Progenitor cell of endocrine pancreas (in vitro differentiated cells): ENCODE measurements at regions not wholly inside any gene's neighbourhood (a gene's known extent, or its start where the extent isn't known, plus 50 kb on each side); places are given as distances from the start of the nearest gene placed in this dataset.

Experiments used
- DNase-seq: peaks from one replicate; pipeline ENCODE4 v3.0.0; 2021; ENCODE audit warnings: low spot score; ENCODE audit not compliant: unreplicated experiment
- H3K27ac Mint-ChIP-seq: 2 replicates; pipeline ENCODE4 v1.8.0; 2021; ENCODE audit warnings: mild to moderate bottlenecking, moderate library complexity, mixed read lengths
- H3K27me3 Mint-ChIP-seq: 2 replicates; pipeline ENCODE4 v1.8.0; 2021; ENCODE audit warnings: mixed read lengths
- H3K36me3 Mint-ChIP-seq: 2 replicates; pipeline ENCODE4 v1.8.0; 2022; ENCODE audit warnings: mixed read lengths; ENCODE audit not compliant: insufficient read depth
- H3K4me1 Mint-ChIP-seq: 2 replicates; pipeline ENCODE4 v1.8.0; 2021; ENCODE audit warnings: low read depth, mixed read lengths
- H3K4me3 Mint-ChIP-seq: 2 replicates; pipeline ENCODE4 v1.8.0; 2021; ENCODE audit warnings: low read depth, mild to moderate bottlenecking, moderate library complexity, mixed read lengths
- H3K9me3 Mint-ChIP-seq: 2 replicates; pipeline ENCODE4 v1.8.0; 2021; ENCODE audit warnings: low read depth, mixed read lengths
- TF ChIP-seq, protein P1 (sequence below): fragments of 200-600 bp; sonication (generic); IDR thresholded peaks from one replicate; pipeline ENCODE4 v1.5.0; 2021; ENCODE audit warnings: antibody characterized with exemption, mild to moderate bottlenecking; ENCODE audit not compliant: unreplicated experiment

DNA sequence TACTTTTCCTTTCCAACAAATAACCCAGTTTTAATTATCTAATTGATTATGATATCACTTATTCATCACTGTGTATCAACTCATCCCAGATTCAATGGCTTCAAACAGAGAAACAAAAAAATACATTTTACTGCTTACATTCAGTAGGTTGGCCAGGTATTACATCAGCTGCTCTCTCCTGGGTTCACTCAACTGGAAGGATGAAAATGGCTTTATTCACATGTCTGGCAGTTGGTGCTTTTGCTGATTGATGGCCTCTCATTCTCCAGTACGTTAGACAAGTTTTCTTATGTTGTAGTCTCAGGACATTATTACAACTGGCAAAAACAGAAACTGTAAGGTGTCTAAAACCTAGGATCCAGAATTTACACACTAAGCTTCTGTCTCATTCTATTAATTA is 811.0 kb upstream of the ALCAM start:
- TF ChIP-seq, protein P1, sequence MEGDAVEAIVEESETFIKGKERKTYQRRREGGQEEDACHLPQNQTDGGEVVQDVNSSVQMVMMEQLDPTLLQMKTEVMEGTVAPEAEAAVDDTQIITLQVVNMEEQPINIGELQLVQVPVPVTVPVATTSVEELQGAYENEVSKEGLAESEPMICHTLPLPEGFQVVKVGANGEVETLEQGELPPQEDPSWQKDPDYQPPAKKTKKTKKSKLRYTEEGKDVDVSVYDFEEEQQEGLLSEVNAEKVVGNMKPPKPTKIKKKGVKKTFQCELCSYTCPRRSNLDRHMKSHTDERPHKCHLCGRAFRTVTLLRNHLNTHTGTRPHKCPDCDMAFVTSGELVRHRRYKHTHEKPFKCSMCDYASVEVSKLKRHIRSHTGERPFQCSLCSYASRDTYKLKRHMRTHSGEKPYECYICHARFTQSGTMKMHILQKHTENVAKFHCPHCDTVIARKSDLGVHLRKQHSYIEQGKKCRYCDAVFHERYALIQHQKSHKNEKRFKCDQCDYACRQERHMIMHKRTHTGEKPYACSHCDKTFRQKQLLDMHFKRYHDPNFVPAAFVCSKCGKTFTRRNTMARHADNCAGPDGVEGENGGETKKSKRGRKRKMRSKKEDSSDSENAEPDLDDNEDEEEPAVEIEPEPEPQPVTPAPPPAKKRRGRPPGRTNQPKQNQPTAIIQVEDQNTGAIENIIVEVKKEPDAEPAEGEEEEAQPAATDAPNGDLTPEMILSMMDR, result no peak
- H3K4me3 Mint-ChIP-seq, result no peak overlapping the region
- H3K27me3 Mint-ChIP-seq, result no peaks in the 10 kb centered on the region
- no peak for DNase-seq
- no peak overlapping the region for H3K27ac Mint-ChIP-seq
- H3K4me1 Mint-ChIP-seq, result no peaks in the 10 kb centered on the region
- H3K36me3 Mint-ChIP-seq, result no peaks in the 10 kb centered on the region
- no peaks in the 10 kb centered on the region for H3K9me3 Mint-ChIP-seq

DNA sequence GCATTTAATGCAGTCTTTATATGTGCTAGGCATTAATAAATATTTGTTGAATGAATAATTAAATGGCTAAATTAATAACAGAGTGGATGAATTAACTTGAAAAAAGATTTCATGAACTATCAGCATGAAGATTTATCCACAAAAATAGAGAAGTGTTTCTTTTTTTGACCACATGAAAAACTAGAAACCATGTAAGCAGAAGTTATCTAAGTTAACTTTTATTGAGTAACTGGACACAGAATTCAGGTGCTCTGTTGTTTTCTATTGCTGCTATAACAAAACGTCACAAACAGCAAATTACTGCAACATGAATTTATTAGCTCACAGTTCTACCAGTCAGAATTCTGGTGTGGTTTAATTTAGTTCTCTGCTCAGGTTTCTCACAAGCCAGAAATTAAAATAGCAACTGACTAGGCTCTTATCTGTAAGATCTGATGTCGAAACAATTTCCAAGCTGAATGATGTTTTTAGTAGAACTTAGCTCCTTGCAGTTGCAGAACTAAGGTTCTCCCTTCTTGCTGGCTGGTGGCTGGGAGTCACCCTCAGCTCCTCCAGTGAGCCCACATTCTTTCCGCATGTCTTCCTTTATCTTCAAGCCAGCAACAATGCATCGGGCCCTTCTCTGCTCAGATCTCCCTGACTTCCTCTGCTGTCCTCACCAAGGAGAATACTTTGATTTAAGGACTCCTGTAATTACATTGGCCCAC is 810.2 kb upstream of the ALCAM start:
- H3K27ac Mint-ChIP-seq, result no peak overlapping the region

DNA sequence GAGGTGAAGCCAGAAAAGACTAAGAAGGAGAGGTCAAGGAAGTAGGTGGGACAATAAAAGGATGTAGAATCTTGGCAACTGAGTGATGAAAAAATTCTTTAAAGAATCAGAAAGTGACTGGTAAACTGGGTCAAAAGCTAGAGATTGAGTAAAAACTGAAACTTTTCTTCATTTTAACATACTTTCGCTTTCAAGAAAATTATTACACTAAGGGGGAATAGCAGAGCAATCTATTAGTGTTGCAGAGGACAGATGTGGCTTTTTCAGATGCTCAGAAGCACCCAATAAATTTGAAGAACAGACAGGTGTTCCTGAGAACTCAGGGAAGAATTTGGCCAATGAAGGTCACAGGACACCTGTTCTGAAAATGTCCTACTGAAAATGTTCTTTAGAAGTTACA is 805.4 kb upstream of the ALCAM start:
- Mint-ChIP-seq H3K27me3 (no peaks in the 10 kb centered on the region), H3K9me3 (peaks cover 3% of the 10 kb centered on the region), H3K36me3 (no peaks in the 10 kb centered on the region), H3K4me3 (no peak overlapping the region), H3K4me1 (no peaks in the 10 kb centered on the region), H3K27ac (no peak overlapping the region)
- DNase-seq, result no peak
- TF ChIP-seq, protein P1, result no peak

More for the DNA sequence above, 810.2 kb upstream of the ALCAM start:
- Mint-ChIP-seq H3K27me3 (no peaks in the 10 kb centered on the region), H3K36me3 (no peaks in the 10 kb centered on the region), H3K9me3 (no peaks in the 10 kb centered on the region), H3K4me3 (no peak overlapping the region), H3K4me1 (no peaks in the 10 kb centered on the region)
- TF ChIP-seq, protein P1, result no peak
- DNase-seq, result no peak

DNA sequence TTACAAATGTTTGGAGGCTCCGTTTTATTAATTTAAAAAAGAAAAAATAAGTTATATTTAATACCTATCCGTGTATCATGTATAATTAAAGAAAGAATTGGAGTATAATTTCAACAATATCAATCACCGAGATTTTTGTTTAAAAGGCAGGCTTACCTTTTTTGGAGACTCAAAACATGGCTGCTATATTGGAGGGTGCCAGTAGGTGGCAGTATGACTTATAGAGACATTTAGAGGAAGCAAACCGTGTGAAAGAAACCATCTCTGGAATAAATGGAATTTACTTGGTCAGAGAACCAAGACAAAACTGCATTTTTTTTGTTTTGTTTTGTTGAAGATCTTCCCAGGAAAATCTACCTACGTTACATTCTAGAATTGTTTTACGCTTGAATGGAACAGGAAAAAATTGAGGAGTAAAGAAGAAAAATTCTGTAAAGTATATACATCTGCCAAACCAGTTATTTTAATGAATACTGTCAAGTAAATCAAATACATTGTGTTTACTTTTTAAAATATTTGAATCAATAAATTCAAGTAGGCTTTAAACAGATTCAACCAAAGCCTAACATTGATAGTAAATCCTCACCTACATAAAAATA is 802.6 kb upstream of the ALCAM start:
- Mint-ChIP-seq H3K27ac (no peak overlapping the region), H3K36me3 (no peaks in the 10 kb centered on the region), H3K9me3 (peaks cover 3% of the 10 kb centered on the region), H3K4me1 (no peaks in the 10 kb centered on the region), H3K4me3 (no peak overlapping the region), H3K27me3 (no peaks in the 10 kb centered on the region)
- DNase-seq, result no peak
- TF ChIP-seq, protein P1, result peak; percentile 60

DNA sequence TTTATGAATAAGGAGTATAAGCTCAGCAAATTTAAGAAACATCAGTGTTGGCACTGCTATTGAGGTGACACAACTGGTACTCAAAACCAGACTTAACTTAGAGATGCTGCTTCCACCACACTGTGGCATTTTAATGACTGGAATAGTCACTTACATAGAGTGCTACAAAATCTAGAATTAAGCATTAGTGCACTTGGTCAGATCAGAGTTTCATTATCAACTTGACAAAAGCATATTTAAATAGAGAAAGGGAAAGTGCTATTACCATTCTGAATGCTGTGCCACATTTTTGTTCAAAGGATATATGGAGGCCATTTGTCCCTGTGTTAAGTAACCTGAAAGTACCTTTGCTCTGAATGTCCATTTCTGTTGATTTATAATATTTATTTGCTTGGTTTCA is 800.7 kb upstream of the ALCAM start:
- DNase-seq, result no peak
- TF ChIP-seq, protein P1, result no peak
- Mint-ChIP-seq H3K4me3 (no peak overlapping the region), H3K27me3 (no peaks in the 10 kb centered on the region), H3K27ac (no peak overlapping the region), H3K36me3 (no peaks in the 10 kb centered on the region), H3K4me1 (no peaks in the 10 kb centered on the region), H3K9me3 (peaks cover 3% of the 10 kb centered on the region)
